Astrocyte (in vitro differentiated cells and primary cell): ENCODE measurements at regions not wholly inside any gene's neighbourhood (a gene's known extent, or its start where the extent isn't known, plus 50 kb on each side); places are given as distances from the start of the nearest gene placed in this dataset.

ENCODE experiments used
- CTCF ChIP-seq: IDR thresholded peaks from 2 replicates; pipeline ENCODE4 v1.5.1; 2011; ENCODE audit warnings: low read depth, mild to moderate bottlenecking, inconsistent platforms, low read length, moderate library complexity; ENCODE audit not compliant: insufficient read depth
- EZH2 ChIP-seq: IDR thresholded peaks from 2 replicates; pipeline ENCODE4 v1.6.1; 2012; ENCODE audit warnings: mild to moderate bottlenecking, low read length, inconsistent platforms; ENCODE audit not compliant: insufficient read depth

GRCh38 chr1:245091171-245091621 lies 63.6 kb upstream of the KIF26B start:
- TF ChIP-seq CTCF (no peak), EZH2 (no peak)
